H1 (cell line): ENCODE measurements at regions not wholly inside any gene's neighbourhood (a gene's known extent, or its start where the extent isn't known, plus 50 kb on each side); places are given as distances from the start of the nearest gene placed in this dataset.

Experiments
- BACH1 ChIP-seq: IDR thresholded peaks from 2 replicates; pipeline ENCODE4 v1.6.1; 2012; ENCODE audit warnings: low read length, improper control_type of control experiment
- EP300 ChIP-seq, 2 experiments: IDR thresholded peaks; 1 replicate in 1 of 2; 2 replicates in 1 of 2; pipeline ENCODE4 v1.6.1; 2011 to 2012; ENCODE audit warnings: low read depth in 2 of 2, low read length in 2 of 2, mild to moderate bottlenecking in 2 of 2, borderline replicate concordance in 1 of 2, inconsistent platforms in 1 of 2, moderate library complexity in 1 of 2
- HDAC6 ChIP-seq: IDR thresholded peaks from one replicate; pipeline ENCODE4 v1.7.1; 2012; ENCODE audit warnings: low read depth, mild to moderate bottlenecking, inconsistent platforms, low read length, moderate library complexity
- KDM5A ChIP-seq: fragments of 200-600 bp; IDR thresholded peaks from 2 replicates; pipeline ENCODE4 v1.7.1; 2012; ENCODE audit warnings: mild to moderate bottlenecking, low read length, inconsistent platforms, mixed read lengths
- RAD21 ChIP-seq, 2 experiments: IDR thresholded peaks in 1 of 2; conservative IDR thresholded peaks in 1 of 2; 2 replicates each; pipeline ENCODE4 v1.6.1; 2011; ENCODE audit warnings: low read depth in 2 of 2, low read length in 2 of 2, improper control_type of control experiment in 1 of 2, inconsistent platforms in 1 of 2, mild to moderate bottlenecking in 1 of 2, moderate library complexity in 1 of 2
- SAP30 ChIP-seq: fragments of 300-600 bp; sonication (generic); IDR thresholded peaks from 2 replicates; pipeline ENCODE4 v1.7.1; 2012; ENCODE audit warnings: low read length, moderate library complexity, mild to moderate bottlenecking, inconsistent platforms; ENCODE audit not compliant: insufficient read depth, insufficient replicate concordance
- TF ChIP-seq, protein P1 (sequence below), 3 experiments: IDR thresholded peaks; 1 replicate in 2 of 3; 2 replicates in 1 of 3; pipeline versions ENCODE4 v1.5.1 to v1.6.1; 2011; ENCODE audit warnings: low read length in 3 of 3, mild to moderate bottlenecking in 3 of 3, inconsistent platforms in 2 of 3, low read depth in 1 of 3, moderate library complexity in 1 of 3; ENCODE audit not compliant: insufficient read depth in 1 of 3; ENCODE audit errors: control extremely low read depth in 1 of 3

GRCh38 chr5:118597543-118597942 is 390.8 kb downstream of the DTWD2 start (continued):
- no peak for TF ChIP-seq HDAC6
- TF ChIP-seq, protein P1, sequence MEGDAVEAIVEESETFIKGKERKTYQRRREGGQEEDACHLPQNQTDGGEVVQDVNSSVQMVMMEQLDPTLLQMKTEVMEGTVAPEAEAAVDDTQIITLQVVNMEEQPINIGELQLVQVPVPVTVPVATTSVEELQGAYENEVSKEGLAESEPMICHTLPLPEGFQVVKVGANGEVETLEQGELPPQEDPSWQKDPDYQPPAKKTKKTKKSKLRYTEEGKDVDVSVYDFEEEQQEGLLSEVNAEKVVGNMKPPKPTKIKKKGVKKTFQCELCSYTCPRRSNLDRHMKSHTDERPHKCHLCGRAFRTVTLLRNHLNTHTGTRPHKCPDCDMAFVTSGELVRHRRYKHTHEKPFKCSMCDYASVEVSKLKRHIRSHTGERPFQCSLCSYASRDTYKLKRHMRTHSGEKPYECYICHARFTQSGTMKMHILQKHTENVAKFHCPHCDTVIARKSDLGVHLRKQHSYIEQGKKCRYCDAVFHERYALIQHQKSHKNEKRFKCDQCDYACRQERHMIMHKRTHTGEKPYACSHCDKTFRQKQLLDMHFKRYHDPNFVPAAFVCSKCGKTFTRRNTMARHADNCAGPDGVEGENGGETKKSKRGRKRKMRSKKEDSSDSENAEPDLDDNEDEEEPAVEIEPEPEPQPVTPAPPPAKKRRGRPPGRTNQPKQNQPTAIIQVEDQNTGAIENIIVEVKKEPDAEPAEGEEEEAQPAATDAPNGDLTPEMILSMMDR (IDR thresholded peaks at IDR 0.05; ENCODE audit: control extremely low read depth in 1 of 3, insufficient read depth in 1 of 3, low read depth in 1 of 3, low read length in 3 of 3), result no peak
- no peak for TF ChIP-seq EP300 (IDR thresholded peaks at IDR 0.05; ENCODE audit: borderline replicate concordance in 1 of 2, low read depth in 2 of 2, low read length in 2 of 2)
- TF ChIP-seq BACH1, result no peak
- TF ChIP-seq SAP30, result no peak
- TF ChIP-seq RAD21 (IDR thresholded peaks at IDR 0.05 in 1 of 2, conservative IDR thresholded peaks at IDR 0.05 in 1 of 2; ENCODE audit: low read depth in 2 of 2, low read length in 2 of 2), result no peak
- TF ChIP-seq KDM5A, result no peak
